Right lobe of liver (tissue), 6 donors: ENCODE measurements at regions not wholly inside any gene's neighbourhood (a gene's known extent, or its start where the extent isn't known, plus 50 kb on each side); places are given as distances from the start of the nearest gene placed in this dataset.

Experiments used
- ATAC-seq, 4 donors: fragments of 200-7000 bp; cut with Tn5 transposase; one replicate each; pipeline ENCODE4 v1.9.1; 2020; ENCODE audit warnings: mild to moderate bottlenecking in 4 of 4, moderate library complexity in 4 of 4
- DNase-seq, 3 donors: peaks; one replicate each; pipeline ENCODE4 v3.0.0-alpha.2; 2020
- H3K27ac ChIP-seq, 3 donors: fragments of 200-600 bp; one replicate each; pipeline ENCODE4 v1.8.0; 2022
- H3K27me3 ChIP-seq, 2 donors: fragments of 200-600 bp; one replicate each; pipeline ENCODE4 v1.8.0; 2022
- H3K36me3 ChIP-seq, 4 donors: fragments of 200-600 bp; sonication (generic) in 1 of 4; one replicate each; pipeline versions ENCODE4 v1.5.1 to v1.8.0; 2017 to 2022; ENCODE audit warnings: control low read depth in 1 of 4
- H3K4me1 ChIP-seq, 4 donors: fragments of 200-600 bp; sonication (generic) in 1 of 4; one replicate each; pipeline versions ENCODE4 v1.5.1 to v1.8.0; 2017 to 2022; ENCODE audit warnings: control low read depth in 1 of 4
- H3K4me3 ChIP-seq, 3 donors: fragments of 200-600 bp; one replicate each; pipeline ENCODE4 v1.8.0; 2022
- H3K9me3 ChIP-seq, 4 donors: fragments of 200-600 bp; sonication (generic) in 1 of 4; one replicate each; pipeline versions ENCODE4 v1.5.1 to v1.8.0; 2017 to 2022; ENCODE audit warnings: control low read depth in 1 of 4
- POLR2A ChIP-seq: fragments of 450-650 bp; IDR thresholded peaks from one replicate; pipeline ENCODE4 v1.6.1; 2017; ENCODE audit warnings: antibody characterized with exemption, mild to moderate bottlenecking
- WGBS: methylation state at CpG from one replicate; pipeline ENCODE4 v1.1.6; 2018; ENCODE audit warnings: low coverage, low lambda C conversion rate; ENCODE audit not compliant: insufficient coverage; ENCODE audit errors: missing lambda C conversion rate; 5-methylcytosine and 5-hydroxymethylcytosine counted together
- intact Hi-C, 2 donors: fragments of 100-400 bp; cut with DNase I; formaldehyde crosslinking; loops; one replicate each; pipeline versions ENCODE4 v1.11.2 to v1.14.1; 2022
- TF ChIP-seq, protein P1 (sequence below), 4 donors: fragments of 200-600 bp in 3 of 4; fragments of 450-650 bp in 1 of 4; IDR thresholded peaks; one replicate each; pipeline versions ENCODE4 v1.5.1 to v1.8.0; 2016 to 2022; ENCODE audit warnings: antibody characterized with exemption in 4 of 4, mild to moderate bottlenecking in 2 of 4
- donor health status: DM: no; HTN: yes; CAD: no.
- donor health status: DM: no; HTN: no; CAD: no.
- donor health status: DM: no; HTN: no; CAD: no.
- donor health status: DM: no; HTN: yes; CAD: no.
- donor health status: DM: no; HTN: yes; CAD: no.

GRCh38 chr6:71080133-71080532 is 123.3 kb upstream of the B3GAT2 start:
- ATAC-seq (no peak), DNase-seq (no peak)
- H3K4me3 ChIP-seq = no peak overlapping the region
- H3K27me3 ChIP-seq = no peaks in the 10 kb centered on the region
- 83% methylated on average over 2 of the region's 2 CpGs for WGBS
- no peaks in the 10 kb centered on the region for H3K36me3 ChIP-seq
- H3K9me3 ChIP-seq = no peaks in the 10 kb centered on the region
- intact Hi-C loops = no loop called here
- no peaks in the 10 kb centered on the region for H3K4me1 ChIP-seq
- no peak for TF ChIP-seq POLR2A
- TF ChIP-seq, protein P1, sequence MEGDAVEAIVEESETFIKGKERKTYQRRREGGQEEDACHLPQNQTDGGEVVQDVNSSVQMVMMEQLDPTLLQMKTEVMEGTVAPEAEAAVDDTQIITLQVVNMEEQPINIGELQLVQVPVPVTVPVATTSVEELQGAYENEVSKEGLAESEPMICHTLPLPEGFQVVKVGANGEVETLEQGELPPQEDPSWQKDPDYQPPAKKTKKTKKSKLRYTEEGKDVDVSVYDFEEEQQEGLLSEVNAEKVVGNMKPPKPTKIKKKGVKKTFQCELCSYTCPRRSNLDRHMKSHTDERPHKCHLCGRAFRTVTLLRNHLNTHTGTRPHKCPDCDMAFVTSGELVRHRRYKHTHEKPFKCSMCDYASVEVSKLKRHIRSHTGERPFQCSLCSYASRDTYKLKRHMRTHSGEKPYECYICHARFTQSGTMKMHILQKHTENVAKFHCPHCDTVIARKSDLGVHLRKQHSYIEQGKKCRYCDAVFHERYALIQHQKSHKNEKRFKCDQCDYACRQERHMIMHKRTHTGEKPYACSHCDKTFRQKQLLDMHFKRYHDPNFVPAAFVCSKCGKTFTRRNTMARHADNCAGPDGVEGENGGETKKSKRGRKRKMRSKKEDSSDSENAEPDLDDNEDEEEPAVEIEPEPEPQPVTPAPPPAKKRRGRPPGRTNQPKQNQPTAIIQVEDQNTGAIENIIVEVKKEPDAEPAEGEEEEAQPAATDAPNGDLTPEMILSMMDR (IDR thresholded peaks at IDR 0.05) = no peak
- no peak overlapping the region for H3K27ac ChIP-seq

GRCh38 chr6:71080826-71081225 is 124.0 kb upstream of the B3GAT2 start:
- no peak for ATAC-seq
- Histone ChIP-seq H3K4me3 (no peak overlapping the region), H3K36me3 (no peaks in the 10 kb centered on the region), H3K27me3 (no peaks in the 10 kb centered on the region), H3K9me3 (no peaks in the 10 kb centered on the region), H3K4me1 (no peaks in the 10 kb centered on the region), H3K27ac (no peak overlapping the region)
- intact Hi-C loops = no loop called here
- no peak for DNase-seq
- TF ChIP-seq, protein P1 (IDR thresholded peaks at IDR 0.05) = no peak
- no peak for TF ChIP-seq POLR2A
- 75% methylated on average over 4 of the region's 4 CpGs for WGBS

DNA sequence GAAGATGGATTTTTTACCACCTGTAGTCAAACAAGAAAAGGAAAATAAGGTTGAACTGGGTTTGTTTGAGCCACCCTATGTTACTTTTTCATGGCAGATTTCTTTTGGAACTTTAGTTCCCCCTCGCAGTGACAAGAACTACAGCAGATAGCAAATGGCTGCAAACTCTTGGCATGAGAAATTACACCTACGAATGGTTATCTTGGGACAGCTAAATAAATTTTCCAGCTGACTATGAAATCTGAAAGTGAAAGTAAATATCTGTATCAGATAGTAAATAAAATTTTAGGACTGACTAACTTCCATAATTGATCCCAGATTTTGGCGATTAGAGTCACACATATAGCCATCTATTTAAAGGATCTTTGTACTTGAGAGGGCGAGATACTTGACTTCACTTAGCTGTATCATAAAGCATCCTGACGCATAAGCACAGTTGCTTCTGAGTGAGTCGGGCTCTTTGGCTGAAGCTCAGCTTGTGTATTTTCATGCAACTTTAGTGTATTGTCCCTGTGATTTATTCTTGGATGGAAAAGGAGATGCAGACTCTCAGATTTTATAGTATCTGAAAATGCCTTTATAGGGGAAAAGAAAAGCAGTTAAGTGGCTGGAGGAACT is 125.3 kb upstream of the B3GAT2 start:
- Histone ChIP-seq H3K4me3 (peak overlapping the region in 1 of 3 donors; percentile 23), H3K27me3 (no peaks in the 10 kb centered on the region), H3K36me3 (no peaks in the 10 kb centered on the region), H3K4me1 (no peaks in the 10 kb centered on the region), H3K9me3 (no peaks in the 10 kb centered on the region), H3K27ac (no peak overlapping the region)
- intact Hi-C loops = no loop called here
- no peak for TF ChIP-seq POLR2A
- TF ChIP-seq, protein P1 (IDR thresholded peaks at IDR 0.05) = no peak
- WGBS = 29% methylated on average over 6 of the region's 6 CpGs
- DNase-seq (no peak), ATAC-seq (peak; percentile 48 to 81 (median 60))

- ATAC-seq (no peak), DNase-seq (no peak)
- TF ChIP-seq, protein P1 (IDR thresholded peaks at IDR 0.05) = no peak
- no peak for TF ChIP-seq POLR2A
- H3K27ac ChIP-seq = no peak overlapping the region
- intact Hi-C loops = no loop called here
- no peak overlapping the region for H3K4me3 ChIP-seq
- H3K36me3 ChIP-seq = no peaks in the 10 kb centered on the region
- WGBS = 63% methylated on average over 6 of the region's 6 CpGs
- no peaks in the 10 kb centered on the region for H3K4me1 ChIP-seq
- H3K9me3 ChIP-seq = no peaks in the 10 kb centered on the region
- no peaks in the 10 kb centered on the region for H3K27me3 ChIP-seq
Measured at GRCh38 chr6:71083308-71083820, 126.5 kb upstream of the B3GAT2 start.
